ENCODE measurements at regions not wholly inside any gene's neighbourhood (a gene's known extent, or its start where the extent isn't known, plus 50 kb on each side); places are given as distances from the start of the nearest gene placed in this dataset.

- H3K4me1 ChIP-seq, result no peaks in the 10 kb centered on the region
- 89 to 90% methylated on average over 1 of the region's 1 CpG for WGBS, 2 donors
These were observed 710.9 kb downstream of the CCSER2 start for GRCh38 chr10:85039311-85039710.

GRCh38 chr10:85043207-85043606, 714.8 kb downstream of the CCSER2 start:
- no peak for DNase-seq (ENCODE audit: low spot score in 2 of 2)
- WGBS, 2 donors, result 73 to 76% methylated on average over 5 of the region's 5 CpGs
- Histone ChIP-seq H3K4me1 (no peaks in the 10 kb centered on the region), H3K27ac (no peak overlapping the region), H3K27me3 (no peaks in the 10 kb centered on the region), H3K36me3 (no peaks in the 10 kb centered on the region), H3K9me3 (peaks cover 0 to 35% (median 3%) of the 10 kb centered on the region in 4 donors), H3K4me3 (no peak overlapping the region)
- TF ChIP-seq POLR2A (IDR thresholded peaks at IDR 0.05) (no peak), EP300 (IDR thresholded peaks at IDR 0.05) (no peak)
- TF ChIP-seq, protein P1, sequence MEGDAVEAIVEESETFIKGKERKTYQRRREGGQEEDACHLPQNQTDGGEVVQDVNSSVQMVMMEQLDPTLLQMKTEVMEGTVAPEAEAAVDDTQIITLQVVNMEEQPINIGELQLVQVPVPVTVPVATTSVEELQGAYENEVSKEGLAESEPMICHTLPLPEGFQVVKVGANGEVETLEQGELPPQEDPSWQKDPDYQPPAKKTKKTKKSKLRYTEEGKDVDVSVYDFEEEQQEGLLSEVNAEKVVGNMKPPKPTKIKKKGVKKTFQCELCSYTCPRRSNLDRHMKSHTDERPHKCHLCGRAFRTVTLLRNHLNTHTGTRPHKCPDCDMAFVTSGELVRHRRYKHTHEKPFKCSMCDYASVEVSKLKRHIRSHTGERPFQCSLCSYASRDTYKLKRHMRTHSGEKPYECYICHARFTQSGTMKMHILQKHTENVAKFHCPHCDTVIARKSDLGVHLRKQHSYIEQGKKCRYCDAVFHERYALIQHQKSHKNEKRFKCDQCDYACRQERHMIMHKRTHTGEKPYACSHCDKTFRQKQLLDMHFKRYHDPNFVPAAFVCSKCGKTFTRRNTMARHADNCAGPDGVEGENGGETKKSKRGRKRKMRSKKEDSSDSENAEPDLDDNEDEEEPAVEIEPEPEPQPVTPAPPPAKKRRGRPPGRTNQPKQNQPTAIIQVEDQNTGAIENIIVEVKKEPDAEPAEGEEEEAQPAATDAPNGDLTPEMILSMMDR (IDR thresholded peaks at IDR 0.05), result no peak

More at GRCh38 chr10:85039311-85039710, 710.9 kb downstream of the CCSER2 start:
- Histone ChIP-seq H3K9me3 (peaks cover 0 to 28% (median 3%) of the 10 kb centered on the region in 4 donors), H3K27ac (no peak overlapping the region), H3K4me3 (no peak overlapping the region), H3K27me3 (no peaks in the 10 kb centered on the region), H3K36me3 (no peaks in the 10 kb centered on the region)
- no peak for TF ChIP-seq POLR2A (IDR thresholded peaks at IDR 0.05)
- no peak for TF ChIP-seq EP300 (IDR thresholded peaks at IDR 0.05)
- TF ChIP-seq, protein P1 (IDR thresholded peaks at IDR 0.05), result no peak
- DNase-seq (ENCODE audit: low spot score in 2 of 2), result no peak

GRCh38 chr10:85045046-85045445, 716.7 kb downstream of the CCSER2 start:
- H3K27ac ChIP-seq, result no peak overlapping the region
- H3K27me3 ChIP-seq, result no peaks in the 10 kb centered on the region
- no peak for TF ChIP-seq POLR2A (IDR thresholded peaks at IDR 0.05)
- no peak for TF ChIP-seq EP300 (IDR thresholded peaks at IDR 0.05)
- TF ChIP-seq, protein P1 (IDR thresholded peaks at IDR 0.05), result no peak
- peaks cover 0 to 22% (median 2%) of the 10 kb centered on the region in 4 donors for H3K9me3 ChIP-seq
- 49 to 68% methylated on average over 2 of the region's 2 CpGs for WGBS, 2 donors
- no peaks in the 10 kb centered on the region for H3K4me1 ChIP-seq
- no peaks in the 10 kb centered on the region for H3K36me3 ChIP-seq
- no peak for DNase-seq (ENCODE audit: low spot score in 2 of 2)
- no peak overlapping the region for H3K4me3 ChIP-seq

- WGBS, 2 donors, result 71 to 93% methylated on average over 5 of the region's 5 CpGs
- no peaks in the 10 kb centered on the region for H3K36me3 ChIP-seq
- no peak for TF ChIP-seq EP300 (IDR thresholded peaks at IDR 0.05)
- no peak for TF ChIP-seq POLR2A (IDR thresholded peaks at IDR 0.05)
- TF ChIP-seq, protein P1 (IDR thresholded peaks at IDR 0.05), result no peak
These were observed 718.9 kb downstream of the CCSER2 start for GRCh38 chr10:85047170-85047834.

DNA sequence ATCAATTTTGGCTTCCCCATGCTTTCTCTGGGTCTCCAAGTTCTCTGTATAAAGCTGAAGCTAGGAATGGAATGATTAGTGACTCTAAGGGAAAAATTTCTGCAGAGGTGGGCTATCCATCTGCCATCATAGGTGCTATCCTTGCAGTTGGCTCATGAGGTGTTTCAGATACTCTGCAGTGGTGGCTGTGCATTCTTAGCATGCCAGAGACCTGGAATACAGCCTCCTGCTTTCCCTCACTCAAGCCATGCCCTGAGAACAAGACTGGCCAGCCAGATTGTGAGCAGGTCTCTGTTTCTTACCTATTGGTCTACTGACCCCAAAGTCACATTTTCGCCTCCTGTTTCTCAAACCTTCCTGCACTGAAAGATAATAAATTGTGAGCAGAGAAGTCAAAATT, 719.6 kb downstream of the CCSER2 start:
- Histone ChIP-seq H3K9me3 (peaks cover 0 to 14% (median 0%) of the 10 kb centered on the region in 4 donors), H3K4me3 (no peak overlapping the region), H3K36me3 (no peaks in the 10 kb centered on the region), H3K4me1 (no peaks in the 10 kb centered on the region), H3K27ac (no peak overlapping the region), H3K27me3 (no peaks in the 10 kb centered on the region)
- no peak for DNase-seq (ENCODE audit: low spot score in 2 of 2)
- no peak for TF ChIP-seq POLR2A (IDR thresholded peaks at IDR 0.05)
- TF ChIP-seq, protein P1 (IDR thresholded peaks at IDR 0.05), result no peak
- TF ChIP-seq EP300 (IDR thresholded peaks at IDR 0.05), result no peak
- 100% methylated on average over 1 of the region's 1 CpG for WGBS, 2 donors

More at GRCh38 chr10:85047170-85047834, 718.9 kb downstream of the CCSER2 start:
- DNase-seq (ENCODE audit: low spot score in 2 of 2), result no peak
- Histone ChIP-seq H3K9me3 (peaks cover 0 to 14% (median 0%) of the 10 kb centered on the region in 4 donors), H3K4me1 (no peaks in the 10 kb centered on the region), H3K27ac (no peak overlapping the region), H3K27me3 (no peaks in the 10 kb centered on the region), H3K4me3 (no peak overlapping the region)
